ENCODE measurements at regions not wholly inside any gene's neighbourhood (a gene's known extent, or its start where the extent isn't known, plus 50 kb on each side); places are given as distances from the start of the nearest gene placed in this dataset.
A peak's percentile ranks its signal among the peaks of the same experiment; 100 is the strongest.

DNA sequence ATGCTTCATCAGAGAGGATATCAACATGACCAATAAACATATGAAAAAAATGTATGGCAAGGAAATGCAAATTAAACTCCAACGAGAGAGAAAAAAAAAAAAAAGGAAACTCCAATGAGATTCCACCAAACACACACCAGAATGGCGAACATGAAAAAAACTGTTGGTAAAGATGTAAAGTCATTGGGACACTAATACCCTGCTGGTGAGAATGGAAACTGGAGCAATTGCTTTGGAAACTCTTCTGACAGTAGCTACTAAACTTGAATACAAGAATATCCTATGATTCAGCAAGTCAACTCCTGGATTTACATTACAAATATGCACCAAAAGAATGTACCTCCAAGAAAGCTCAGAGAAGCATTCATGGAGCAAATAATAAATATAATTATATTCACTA is 260.7 kb upstream of the ECI2 start:
- H3K4me3 ChIP-seq (ENCODE audit: low read depth, low read length): no peak overlapping the region
- no peak overlapping the region for H3K27ac ChIP-seq (ENCODE audit: low read depth, low read length)
- no peaks in the 10 kb centered on the region for H3K9me3 ChIP-seq (ENCODE audit: control insufficient read depth, insufficient read depth, low read length)
- H3K4me1 ChIP-seq (ENCODE audit: control insufficient read depth, insufficient read depth, low read length): no peaks in the 10 kb centered on the region
- H3K9ac ChIP-seq (ENCODE audit: low read depth, low read length): no peak overlapping the region
- H3K36me3 ChIP-seq (ENCODE audit: control insufficient read depth, insufficient read depth, low read length): no peaks in the 10 kb centered on the region
- no peaks in the 10 kb centered on the region for H3K27me3 ChIP-seq (ENCODE audit: control insufficient read depth, insufficient read depth, low read length)

DNA sequence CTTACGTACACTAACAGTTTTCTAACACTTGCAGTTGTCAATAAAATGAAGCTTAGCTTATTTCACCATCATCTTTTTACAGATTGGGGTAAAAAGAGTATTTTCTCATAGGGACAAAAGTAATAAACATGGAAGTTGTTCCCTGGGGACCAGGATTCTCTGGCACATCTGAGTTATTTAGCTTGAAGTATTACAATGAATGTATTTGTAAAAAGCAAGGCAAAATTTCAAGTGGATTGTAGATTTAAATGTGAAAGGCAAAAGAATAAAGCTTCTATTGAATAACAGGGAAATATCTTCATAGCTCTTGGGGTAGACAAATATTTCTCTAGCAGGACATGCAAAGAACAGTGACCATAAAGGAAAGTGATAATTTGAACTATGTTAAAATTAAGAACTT is 260.0 kb upstream of the ECI2 start:
- H3K4me1 ChIP-seq (ENCODE audit: control insufficient read depth, insufficient read depth, low read length): no peaks in the 10 kb centered on the region
- no peaks in the 10 kb centered on the region for H3K36me3 ChIP-seq (ENCODE audit: control insufficient read depth, insufficient read depth, low read length)
- H3K9me3 ChIP-seq (ENCODE audit: control insufficient read depth, insufficient read depth, low read length): no peaks in the 10 kb centered on the region
- no peak overlapping the region for H3K9ac ChIP-seq (ENCODE audit: low read depth, low read length)
- no peaks in the 10 kb centered on the region for H3K27me3 ChIP-seq (ENCODE audit: control insufficient read depth, insufficient read depth, low read length)
- no peak overlapping the region for H3K27ac ChIP-seq (ENCODE audit: low read depth, low read length)
- H3K4me3 ChIP-seq (ENCODE audit: low read depth, low read length): no peak overlapping the region

DNA sequence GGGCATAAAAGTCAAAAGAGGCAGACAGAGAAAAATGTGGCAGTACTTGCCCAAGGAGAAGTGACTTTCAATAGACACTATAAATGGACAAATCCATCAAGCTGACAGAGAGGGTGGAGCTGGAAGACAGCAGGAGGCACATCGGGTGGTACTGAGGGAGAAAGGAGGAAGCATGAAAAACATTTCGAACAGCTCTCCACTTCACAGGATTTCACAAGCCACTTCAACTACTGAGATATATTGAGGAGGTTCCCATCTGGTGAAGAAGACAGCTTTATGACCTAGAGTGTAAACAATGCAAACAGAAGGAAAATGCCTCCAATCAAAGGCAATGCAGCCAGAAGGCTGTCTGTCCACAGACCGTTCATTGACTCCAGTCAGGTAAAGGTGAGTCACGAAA is 259.4 kb upstream of the ECI2 start:
- no peaks in the 10 kb centered on the region for H3K36me3 ChIP-seq (ENCODE audit: control insufficient read depth, insufficient read depth, low read length)
- no peak overlapping the region for H3K9ac ChIP-seq (ENCODE audit: low read depth, low read length)
- H3K4me1 ChIP-seq (ENCODE audit: control insufficient read depth, insufficient read depth, low read length): no peaks in the 10 kb centered on the region
- H3K9me3 ChIP-seq (ENCODE audit: control insufficient read depth, insufficient read depth, low read length): no peaks in the 10 kb centered on the region
- H3K27me3 ChIP-seq (ENCODE audit: control insufficient read depth, insufficient read depth, low read length): no peaks in the 10 kb centered on the region
- H3K27ac ChIP-seq (ENCODE audit: low read depth, low read length): no peak overlapping the region
- no peak overlapping the region for H3K4me3 ChIP-seq (ENCODE audit: low read depth, low read length)

DNA sequence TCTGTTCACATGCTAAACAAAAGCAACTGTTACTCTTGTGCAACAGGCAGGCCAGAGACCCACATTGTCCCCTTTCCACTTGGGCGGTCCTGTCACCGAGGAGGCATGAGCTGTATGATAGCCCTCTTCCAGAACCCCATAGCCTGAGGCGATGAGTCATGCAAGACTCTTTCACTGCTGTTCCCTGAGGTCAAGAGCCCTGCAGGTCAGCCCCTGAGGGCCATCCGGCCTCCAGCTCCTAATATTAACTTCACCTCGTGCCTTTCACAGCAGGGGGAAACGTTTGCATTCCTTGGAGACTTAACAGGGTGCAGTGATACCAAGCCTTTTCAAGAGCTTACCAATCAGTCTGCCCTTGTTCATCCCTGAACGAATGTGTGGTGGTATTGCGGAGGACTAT is 253.3 kb upstream of the ECI2 start:
- Histone ChIP-seq H3K9ac (ENCODE audit: low read depth, low read length) (no peak overlapping the region), H3K36me3 (ENCODE audit: control insufficient read depth, insufficient read depth, low read length) (no peaks in the 10 kb centered on the region), H3K4me1 (ENCODE audit: control insufficient read depth, insufficient read depth, low read length) (peaks cover 13% of the 10 kb centered on the region; the same call in 1 of the 2 replicates), H3K27me3 (ENCODE audit: control insufficient read depth, insufficient read depth, low read length) (no peaks in the 10 kb centered on the region), H3K27ac (ENCODE audit: low read depth, low read length) (peak overlapping the region; percentile 51), H3K4me3 (ENCODE audit: low read depth, low read length) (no peak overlapping the region), H3K9me3 (ENCODE audit: control insufficient read depth, insufficient read depth, low read length) (peaks cover 14% of the 10 kb centered on the region)

DNA sequence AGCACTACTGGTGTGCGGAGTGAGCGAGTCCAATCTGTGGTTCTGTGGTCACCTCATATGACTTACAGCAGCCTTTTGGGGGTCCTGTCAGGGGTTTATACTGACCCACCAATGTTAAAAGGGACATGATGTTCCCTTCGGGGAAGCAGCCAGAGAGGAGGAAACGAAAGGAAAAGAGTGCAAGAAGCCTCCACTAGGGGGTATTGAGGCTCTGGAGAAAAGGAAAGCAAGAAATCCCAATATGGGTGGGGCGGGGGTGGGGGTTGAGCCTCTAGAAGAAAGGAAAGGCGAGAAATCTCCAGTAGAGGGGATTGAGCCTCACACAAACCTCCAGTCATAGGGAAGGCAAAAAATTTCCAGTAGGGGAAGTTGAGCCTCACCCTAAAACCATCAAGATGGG is 249.3 kb upstream of the ECI2 start:
- Histone ChIP-seq H3K9ac (ENCODE audit: low read depth, low read length) (no peak overlapping the region), H3K4me1 (ENCODE audit: control insufficient read depth, insufficient read depth, low read length) (peaks cover 13% of the 10 kb centered on the region; the same call in 1 of the 2 replicates), H3K27me3 (ENCODE audit: control insufficient read depth, insufficient read depth, low read length) (no peaks in the 10 kb centered on the region), H3K27ac (ENCODE audit: low read depth, low read length) (no peak overlapping the region), H3K4me3 (ENCODE audit: low read depth, low read length) (no peak overlapping the region), H3K36me3 (ENCODE audit: control insufficient read depth, insufficient read depth, low read length) (no peaks in the 10 kb centered on the region), H3K9me3 (ENCODE audit: control insufficient read depth, insufficient read depth, low read length) (peaks cover 25% of the 10 kb centered on the region)

DNA sequence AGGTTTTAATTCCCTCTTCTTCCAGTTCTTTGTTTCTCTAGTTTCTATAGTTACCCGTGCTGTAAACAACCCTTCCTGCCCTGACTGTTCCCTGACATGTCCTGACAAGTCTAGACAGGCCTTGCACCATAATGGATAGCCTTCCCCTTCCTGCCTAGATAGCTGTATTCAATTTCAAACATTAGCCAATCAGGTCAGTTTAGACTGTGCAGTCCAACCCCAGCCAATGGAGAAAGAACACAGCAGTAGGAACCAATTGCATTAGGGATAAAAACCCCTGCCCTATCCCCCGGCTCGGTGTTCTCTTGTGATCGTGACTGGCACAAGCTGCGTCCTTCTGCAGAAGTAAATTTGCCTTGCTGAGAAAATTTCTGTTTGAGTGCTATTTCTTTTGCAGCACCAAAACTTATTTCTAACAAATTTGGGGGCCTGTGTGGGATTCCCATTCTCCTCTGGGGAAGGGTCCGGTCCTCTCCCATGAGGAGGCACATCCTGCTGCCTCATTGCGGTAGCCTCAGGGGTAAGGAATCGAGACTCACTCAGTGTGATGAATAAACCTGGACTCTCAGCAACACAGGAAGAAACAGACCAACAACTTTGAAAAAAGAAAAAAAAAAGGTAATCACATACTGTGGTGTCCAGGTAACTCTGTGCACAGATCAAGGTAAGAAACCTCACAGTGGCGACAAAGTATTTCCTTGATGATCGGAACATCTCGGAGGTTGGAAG is 248.7 kb upstream of the ECI2 start:
- Histone ChIP-seq H3K27me3 (ENCODE audit: control insufficient read depth, insufficient read depth, low read length) (no peaks in the 10 kb centered on the region), H3K27ac (ENCODE audit: low read depth, low read length) (no peak overlapping the region), H3K9me3 (ENCODE audit: control insufficient read depth, insufficient read depth, low read length) (peaks cover 25% of the 10 kb centered on the region)

DNA sequence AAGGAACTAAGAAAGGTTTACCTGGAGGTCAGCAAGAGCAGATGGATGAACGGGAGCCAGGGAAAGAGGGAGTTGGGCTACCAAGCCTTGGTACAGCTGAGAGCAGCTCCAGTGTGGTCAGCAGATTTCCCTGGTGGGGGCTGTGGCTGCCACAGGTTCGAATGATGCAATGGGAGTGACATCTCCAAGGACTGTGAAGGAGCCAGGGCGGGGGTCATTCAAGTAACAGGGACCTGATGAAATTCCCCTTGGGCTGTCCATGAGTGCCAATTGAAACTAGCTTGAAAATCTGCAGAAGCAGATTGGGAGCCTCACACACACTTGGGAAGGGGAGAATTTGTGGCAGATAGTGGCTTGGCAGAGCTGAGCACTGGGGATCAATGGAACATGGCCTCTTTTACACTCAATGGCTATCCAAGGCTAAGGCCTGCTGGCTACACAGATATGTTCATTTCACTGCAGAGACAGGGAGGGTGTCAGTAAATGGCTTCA is 247.0 kb upstream of the ECI2 start:
- H3K27ac ChIP-seq (ENCODE audit: low read depth, low read length): no peak overlapping the region
- H3K4me1 ChIP-seq (ENCODE audit: control insufficient read depth, insufficient read depth, low read length): no peaks in the 10 kb centered on the region
- no peaks in the 10 kb centered on the region for H3K27me3 ChIP-seq (ENCODE audit: control insufficient read depth, insufficient read depth, low read length)
- peaks cover 25% of the 10 kb centered on the region for H3K9me3 ChIP-seq (ENCODE audit: control insufficient read depth, insufficient read depth, low read length)
- no peak overlapping the region for H3K4me3 ChIP-seq (ENCODE audit: low read depth, low read length)
- H3K9ac ChIP-seq (ENCODE audit: low read depth, low read length): no peak overlapping the region
- H3K36me3 ChIP-seq (ENCODE audit: control insufficient read depth, insufficient read depth, low read length): no peaks in the 10 kb centered on the region

More for the DNA sequence above, 248.7 kb upstream of the ECI2 start:
- H3K9ac ChIP-seq (ENCODE audit: low read depth, low read length): no peak overlapping the region
- H3K4me3 ChIP-seq (ENCODE audit: low read depth, low read length): no peak overlapping the region
- no peaks in the 10 kb centered on the region for H3K36me3 ChIP-seq (ENCODE audit: control insufficient read depth, insufficient read depth, low read length)
- peaks cover 12% of the 10 kb centered on the region; the same call in 1 of the 2 replicates for H3K4me1 ChIP-seq (ENCODE audit: control insufficient read depth, insufficient read depth, low read length)

DNA sequence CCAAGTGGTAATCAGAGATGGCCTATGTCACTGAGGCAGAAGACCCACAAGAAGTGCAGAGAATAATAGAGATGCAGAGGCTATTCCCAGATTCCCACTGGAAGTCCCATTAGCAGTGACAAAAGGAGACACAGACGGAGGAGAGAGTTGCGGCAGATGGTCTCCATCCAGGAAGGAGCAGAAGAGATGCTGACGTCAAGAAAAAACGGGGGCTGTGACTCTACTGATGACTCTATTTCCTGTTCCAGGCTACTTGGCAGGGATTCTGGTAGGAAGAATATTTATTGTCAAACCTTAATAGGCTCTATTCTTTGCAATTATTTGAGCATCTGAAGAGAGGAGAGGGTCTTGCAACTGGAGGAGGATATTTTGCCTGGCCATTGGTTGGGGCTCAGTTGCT is 246.0 kb upstream of the ECI2 start:
- Histone ChIP-seq H3K4me1 (ENCODE audit: control insufficient read depth, insufficient read depth, low read length) (no peaks in the 10 kb centered on the region), H3K36me3 (ENCODE audit: control insufficient read depth, insufficient read depth, low read length) (no peaks in the 10 kb centered on the region), H3K27ac (ENCODE audit: low read depth, low read length) (no peak overlapping the region), H3K4me3 (ENCODE audit: low read depth, low read length) (no peak overlapping the region), H3K9me3 (ENCODE audit: control insufficient read depth, insufficient read depth, low read length) (peaks cover 25% of the 10 kb centered on the region), H3K27me3 (ENCODE audit: control insufficient read depth, insufficient read depth, low read length) (no peaks in the 10 kb centered on the region), H3K9ac (ENCODE audit: low read depth, low read length) (no peak overlapping the region)

DNA sequence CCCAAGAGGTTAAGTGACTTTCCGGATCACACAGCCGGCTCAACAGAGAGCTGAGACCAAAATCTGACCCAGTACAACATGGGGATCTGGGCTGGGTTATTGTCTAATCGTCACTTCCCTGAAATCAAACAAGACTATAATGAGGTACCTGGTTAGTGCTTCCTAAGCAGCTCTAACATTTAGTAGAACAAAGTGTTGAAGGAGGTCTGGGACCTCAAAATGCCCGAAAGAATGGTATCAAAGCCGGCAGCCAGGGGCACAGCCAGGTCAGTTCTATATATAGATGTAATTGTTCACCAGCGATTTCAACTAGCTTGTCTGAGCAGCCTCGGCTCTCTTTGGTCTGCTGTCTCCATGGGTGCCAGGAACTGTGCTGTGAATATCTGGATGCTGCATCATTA is 245.5 kb upstream of the ECI2 start:
- H3K36me3 ChIP-seq (ENCODE audit: control insufficient read depth, insufficient read depth, low read length): no peaks in the 10 kb centered on the region
- H3K27ac ChIP-seq (ENCODE audit: low read depth, low read length): no peak overlapping the region

DNA sequence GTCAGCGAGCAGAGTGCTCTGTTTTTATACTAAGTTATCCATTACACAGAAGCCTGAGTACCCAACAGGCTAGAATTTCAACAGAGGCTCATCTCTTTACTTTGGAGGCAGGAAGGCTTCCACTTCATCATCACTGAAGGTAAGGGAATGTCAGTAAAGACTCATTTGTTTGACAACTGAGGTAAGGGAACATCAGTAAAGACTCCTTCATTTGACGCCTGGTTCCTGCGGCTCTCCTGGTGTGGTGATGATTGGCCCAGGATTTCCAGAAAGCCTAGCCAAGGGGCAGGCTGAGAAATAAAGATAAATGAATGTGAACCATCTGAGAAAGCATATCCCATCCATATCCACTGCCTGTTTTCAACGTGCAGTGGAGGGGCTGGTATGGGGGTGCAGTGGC is 244.6 kb upstream of the ECI2 start:
- H3K9me3 ChIP-seq (ENCODE audit: control insufficient read depth, insufficient read depth, low read length): peaks cover 22% of the 10 kb centered on the region
- no peak overlapping the region for H3K4me3 ChIP-seq (ENCODE audit: low read depth, low read length)
- no peak overlapping the region for H3K9ac ChIP-seq (ENCODE audit: low read depth, low read length)
- H3K27me3 ChIP-seq (ENCODE audit: control insufficient read depth, insufficient read depth, low read length): no peaks in the 10 kb centered on the region
- no peak overlapping the region for H3K27ac ChIP-seq (ENCODE audit: low read depth, low read length)
- no peaks in the 10 kb centered on the region for H3K36me3 ChIP-seq (ENCODE audit: control insufficient read depth, insufficient read depth, low read length)
- H3K4me1 ChIP-seq (ENCODE audit: control insufficient read depth, insufficient read depth, low read length): no peaks in the 10 kb centered on the region

More for the DNA sequence above, 245.5 kb upstream of the ECI2 start:
- no peak overlapping the region for H3K4me3 ChIP-seq (ENCODE audit: low read depth, low read length)
- H3K4me1 ChIP-seq (ENCODE audit: control insufficient read depth, insufficient read depth, low read length): no peaks in the 10 kb centered on the region
- peaks cover 25% of the 10 kb centered on the region for H3K9me3 ChIP-seq (ENCODE audit: control insufficient read depth, insufficient read depth, low read length)
- H3K27me3 ChIP-seq (ENCODE audit: control insufficient read depth, insufficient read depth, low read length): no peaks in the 10 kb centered on the region
- H3K9ac ChIP-seq (ENCODE audit: low read depth, low read length): no peak overlapping the region

DNA sequence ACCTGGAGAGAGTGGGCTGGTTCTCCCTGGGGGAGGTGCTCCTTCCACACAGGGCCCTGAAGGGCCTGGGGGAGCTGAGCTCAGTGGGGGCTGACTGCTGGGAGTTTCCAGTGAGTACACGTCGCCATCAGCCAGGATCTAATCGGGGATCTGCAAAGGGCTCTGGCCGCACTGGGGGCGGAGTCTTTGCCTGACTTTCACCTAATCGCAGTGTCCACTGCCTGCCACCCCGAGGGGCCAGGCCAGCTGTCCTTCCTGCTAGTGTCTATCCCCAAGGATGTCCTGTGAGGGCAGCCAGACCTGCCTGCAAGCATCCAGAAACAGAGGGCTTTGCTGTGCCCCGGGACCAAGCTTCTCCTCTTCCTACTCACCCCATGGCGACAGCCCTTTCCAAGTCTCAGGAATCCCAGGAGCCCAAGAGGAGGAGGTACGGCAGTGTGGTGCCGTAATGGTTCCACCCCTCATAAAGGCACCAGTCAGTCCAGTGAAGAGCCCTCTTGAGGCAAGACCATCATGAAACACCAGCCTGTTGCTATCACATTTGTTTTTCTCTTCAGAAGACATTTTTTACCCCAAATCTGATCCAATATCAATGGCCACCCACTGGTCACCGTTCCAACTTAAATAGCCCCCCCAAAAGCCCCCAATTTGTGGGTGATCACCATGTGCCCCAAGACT is 243.1 kb upstream of the ECI2 start:
- Histone ChIP-seq H3K9ac (ENCODE audit: low read depth, low read length) (no peak overlapping the region), H3K27ac (ENCODE audit: low read depth, low read length) (no peak overlapping the region), H3K27me3 (ENCODE audit: control insufficient read depth, insufficient read depth, low read length) (no peaks in the 10 kb centered on the region)

More for the DNA sequence above, 243.1 kb upstream of the ECI2 start:
- Histone ChIP-seq H3K4me1 (ENCODE audit: control insufficient read depth, insufficient read depth, low read length) (no peaks in the 10 kb centered on the region; the same call in 1 of the 2 replicates), H3K9me3 (ENCODE audit: control insufficient read depth, insufficient read depth, low read length) (peaks cover 9% of the 10 kb centered on the region), H3K4me3 (ENCODE audit: low read depth, low read length) (no peak overlapping the region), H3K36me3 (ENCODE audit: control insufficient read depth, insufficient read depth, low read length) (no peaks in the 10 kb centered on the region)
